Erythroblast (primary cell): ENCODE measurements at regions not wholly inside any gene's neighbourhood (a gene's known extent, or its start where the extent isn't known, plus 50 kb on each side); places are given as distances from the start of the nearest gene placed in this dataset.
"Not testable (repeated sequence)": the region's sequence is repeated elsewhere in the genome, so short reads cannot be mapped to it uniquely, and the experiment has no call there.

Experiments
- DNase-seq, 2 experiments: peaks; one replicate each; lab custom pipeline; 2025; lab: John Stamatoyannopoulos, UW
- GATA1 ChIP-seq: IDR thresholded peaks from 2 replicates; pipeline ENCODE4 v1.6.1; 2011; ENCODE audit warnings: low read depth, mild to moderate bottlenecking, control low read depth, low read length, moderate library complexity
- POLR2A ChIP-seq: IDR thresholded peaks from 2 replicates; pipeline ENCODE4 v1.6.1; 2011; ENCODE audit warnings: mild to moderate bottlenecking, low read length

- no peak for TF ChIP-seq GATA1
- TF ChIP-seq POLR2A: no peak
- no peak for DNase-seq
Observed at GRCh38 chr12:90712671-90713070, 242.3 kb downstream of the CCER1 start.

- DNase-seq: no peak
- TF ChIP-seq GATA1 (no peak), POLR2A (no peak)
Observed at GRCh38 chr12:90710711-90711110, 244.3 kb downstream of the CCER1 start.

- TF ChIP-seq POLR2A (no peak), GATA1 (no peak)
- no peak for DNase-seq
Observed at GRCh38 chr12:90706036-90706435, 248.9 kb downstream of the CCER1 start.

- DNase-seq: no peak
- no peak for TF ChIP-seq POLR2A
Observed at GRCh38 chr12:90695415-90695814, 259.6 kb downstream of the CCER1 start.

GRCh38 chr12:90690120-90690519 is 264.9 kb downstream of the CCER1 start:
- no peak for DNase-seq
- TF ChIP-seq POLR2A (no peak), GATA1 (no peak)

- DNase-seq: not testable (repeated sequence)
Observed at GRCh38 chr12:90687682-90688081, 267.3 kb downstream of the CCER1 start.

GRCh38 chr12:90683871-90684270 is 271.1 kb downstream of the CCER1 start:
- TF ChIP-seq GATA1: no peak
- no peak for TF ChIP-seq POLR2A
- DNase-seq: no peak

- DNase-seq: no peak
- TF ChIP-seq POLR2A (no peak), GATA1 (no peak)
Observed at GRCh38 chr12:90682398-90682797, 272.6 kb downstream of the CCER1 start.

GRCh38 chr12:90679674-90680073 is 275.3 kb downstream of the CCER1 start:
- TF ChIP-seq GATA1 (no peak), POLR2A (no peak)
- no peak for DNase-seq

- TF ChIP-seq POLR2A (no peak), GATA1 (no peak)
- DNase-seq: no peak
Observed at GRCh38 chr12:90677552-90677951, 277.4 kb downstream of the CCER1 start.

GRCh38 chr12:90677055-90677454 is 277.9 kb downstream of the CCER1 start:
- no peak for DNase-seq
- TF ChIP-seq GATA1 (no peak), POLR2A (no peak)

GRCh38 chr12:90675106-90675505 is 279.9 kb downstream of the CCER1 start:
- TF ChIP-seq POLR2A: no peak
- TF ChIP-seq GATA1: no peak
- no peak for DNase-seq

GRCh38 chr12:90672081-90672480 is 282.9 kb downstream of the CCER1 start:
- no peak for DNase-seq

GRCh38 chr12:90663949-90664348 is 291.0 kb downstream of the CCER1 start:
- DNase-seq: not testable (repeated sequence)

More at GRCh38 chr12:90672081-90672480, 282.9 kb downstream of the CCER1 start:
- TF ChIP-seq GATA1: no peak
- no peak for TF ChIP-seq POLR2A

GRCh38 chr12:90659060-90659459 is 295.9 kb downstream of the CCER1 start:
- TF ChIP-seq GATA1 (no peak), POLR2A (no peak)
- no peak for DNase-seq

GRCh38 chr12:90653040-90653439 is 301.9 kb downstream of the CCER1 start:
- TF ChIP-seq POLR2A: no peak
- no peak for TF ChIP-seq GATA1
- no peak for DNase-seq
